HG03196 (cell line): ENCODE measurements at regions not wholly inside any gene's neighbourhood (a gene's known extent, or its start where the extent isn't known, plus 50 kb on each side); places are given as distances from the start of the nearest gene placed in this dataset.
"Not testable (repeated sequence)": the region's sequence is repeated elsewhere in the genome, so short reads cannot be mapped to it uniquely, and the experiment has no call there.

Experiments
- ATAC-seq: cut with Tn5 transposase; IDR thresholded peaks from one replicate; pipeline ENCODE4 v1.9.1; 2021; ENCODE audit not compliant: unreplicated experiment

GRCh38 chr15:45866616-45867015 is 231.8 kb downstream of the SQOR start:
- no peak for ATAC-seq

GRCh38 chr15:45867281-45867680 is 232.5 kb downstream of the SQOR start:
- ATAC-seq = no peak

GRCh38 chr15:45868109-45868691 is 233.4 kb downstream of the SQOR start:
- no peak for ATAC-seq

- ATAC-seq = no peak
These were observed 234.3 kb downstream of the SQOR start for GRCh38 chr15:45869034-45869668.

GRCh38 chr15:45871121-45871855 is 236.5 kb downstream of the SQOR start:
- ATAC-seq = no peak

GRCh38 chr15:45873781-45874180 is 239.0 kb downstream of the SQOR start:
- ATAC-seq = no peak

- not testable (repeated sequence) for ATAC-seq
These were observed 239.7 kb downstream of the SQOR start for GRCh38 chr15:45874566-45874965.

- ATAC-seq = no peak
These were observed 249.5 kb downstream of the SQOR start for GRCh38 chr15:45884289-45884688.

- ATAC-seq = no peak
These were observed 250.1 kb downstream of the SQOR start for GRCh38 chr15:45884755-45885445.

- ATAC-seq = no peak
These were observed 251.0 kb downstream of the SQOR start for GRCh38 chr15:45885801-45886200.

- no peak for ATAC-seq
These were observed 256.9 kb downstream of the SQOR start for GRCh38 chr15:45891766-45892165.

GRCh38 chr15:45892182-45892581 is 257.4 kb downstream of the SQOR start:
- ATAC-seq = no peak

- no peak for ATAC-seq
These were observed 268.5 kb downstream of the SQOR start for GRCh38 chr15:45903283-45903682.

GRCh38 chr15:45904019-45904418 is 269.2 kb downstream of the SQOR start:
- ATAC-seq = no peak

GRCh38 chr15:45906230-45906629 is 271.4 kb downstream of the SQOR start:
- no peak for ATAC-seq

GRCh38 chr15:45910671-45911070 is 275.8 kb downstream of the SQOR start:
- ATAC-seq = no peak

- ATAC-seq = no peak
These were observed 278.6 kb downstream of the SQOR start for GRCh38 chr15:45913451-45913850.

GRCh38 chr15:45914425-45914824 is 279.6 kb downstream of the SQOR start:
- no peak for ATAC-seq

GRCh38 chr15:45918839-45919238 is 284.0 kb downstream of the SQOR start:
- no peak for ATAC-seq

- no peak for ATAC-seq
These were observed 285.0 kb downstream of the SQOR start for GRCh38 chr15:45919806-45920205.

- no peak for ATAC-seq
These were observed 286.5 kb downstream of the SQOR start for GRCh38 chr15:45921376-45921775.

GRCh38 chr15:45921978-45922377 is 287.1 kb downstream of the SQOR start:
- ATAC-seq = no peak
